DND-41 (cell line): ENCODE measurements at regions not wholly inside any gene's neighbourhood (a gene's known extent, or its start where the extent isn't known, plus 50 kb on each side); places are given as distances from the start of the nearest gene placed in this dataset.

Source experiments
- CTCF ChIP-seq: IDR thresholded peaks from 2 replicates; pipeline ENCODE4 v1.5.1; 2012; ENCODE audit warnings: borderline replicate concordance, low read length, moderate library complexity, mild to moderate bottlenecking; ENCODE audit not compliant: poor library complexity, severe bottlenecking; ENCODE audit errors: extremely low read depth
- EZH2 ChIP-seq: IDR thresholded peaks from 3 replicates; pipeline ENCODE4 v1.6.1; 2012; ENCODE audit warnings: borderline replicate concordance, low read depth, mild to moderate bottlenecking, moderate library complexity, low read length, inconsistent platforms; ENCODE audit not compliant: severe bottlenecking

- TF ChIP-seq EZH2 (no peak), CTCF (no peak)
Observed at GRCh38 chr19:31970027-31970461, 375.4 kb upstream of the ZNF507 start.
